Caco-2 (cell line): ENCODE measurements at regions not wholly inside any gene's neighbourhood (a gene's known extent, or its start where the extent isn't known, plus 50 kb on each side); places are given as distances from the start of the nearest gene placed in this dataset.

ENCODE experiments used
- BruUV-seq: library from RNA; stranded (reverse); fragments of 400-500 nt; replicated peaks from 2 replicates; lab custom pipeline; 2021; lab: Mats Ljungman, UMichigan
- CTCF ChIA-PET: fragments of 300-600 bp; sonication (Branson Sonifier 250); formaldehyde crosslinking; loops from one replicate; lab custom pipeline; 2022; ENCODE audit warnings: antibody characterized with exemption; lab: Charles Lee
- POLR2A ChIA-PET: fragments of 300-600 bp; sonication (Branson Sonifier 250); formaldehyde crosslinking; loops from one replicate; lab custom pipeline; 2022; ENCODE audit warnings: antibody characterized with exemption; lab: Charles Lee
- DNase-seq, 2 experiments: peaks; one replicate each; pipeline versions ENCODE4 v3.0.0 to v3.0.0-alpha.2; 2020 to 2022
- H3K27me3 ChIP-seq: replicated peaks from 2 replicates; pipeline ENCODE4 v1.6.0; 2011; ENCODE audit warnings: low read length; ENCODE audit not compliant: control insufficient read depth, insufficient read depth
- H3K36me3 ChIP-seq: 2 replicates; pipeline ENCODE4 v1.5.1; 2011; ENCODE audit warnings: low read length; ENCODE audit not compliant: control insufficient read depth, insufficient read depth
- H3K4me1 ChIP-seq: fragments of 250-450 bp; sonication (Bioruptor Pico); 2 replicates; pipeline ENCODE4 v1.5.1; 2020; ENCODE audit warnings: mild to moderate bottlenecking
- H3K4me3 ChIP-seq: 2 replicates; pipeline ENCODE4 v1.5.1; 2011; ENCODE audit warnings: low read depth, mild to moderate bottlenecking, control low read depth, low read length
- H3K9me3 ChIP-seq: fragments of 250-450 bp; sonication (Bioruptor Pico); 2 replicates; pipeline ENCODE4 v1.5.1; 2020; ENCODE audit warnings: mild to moderate bottlenecking, moderate library complexity
- H3K27ac Mint-ChIP-seq: one replicate; pipeline ENCODE4 v1.8.0; 2022; ENCODE audit warnings: mixed read lengths; ENCODE audit not compliant: unreplicated experiment
- H3K27me3 Mint-ChIP-seq: one replicate; pipeline ENCODE4 v1.8.0; 2022; ENCODE audit warnings: mixed read lengths; ENCODE audit not compliant: insufficient read depth, unreplicated experiment
- H3K36me3 Mint-ChIP-seq: one replicate; pipeline ENCODE4 v1.8.0; 2022; ENCODE audit warnings: mild to moderate bottlenecking, mixed read lengths; ENCODE audit not compliant: insufficient read depth, unreplicated experiment
- H3K4me1 Mint-ChIP-seq: one replicate; pipeline ENCODE4 v1.8.0; 2022; ENCODE audit warnings: low read depth, mixed read lengths; ENCODE audit not compliant: unreplicated experiment
- H3K4me3 Mint-ChIP-seq: one replicate; pipeline ENCODE4 v1.8.0; 2022; ENCODE audit warnings: mild to moderate bottlenecking, moderate library complexity, mixed read lengths; ENCODE audit not compliant: unreplicated experiment
- H3K9me3 Mint-ChIP-seq: one replicate; pipeline ENCODE4 v1.8.0; 2022; ENCODE audit warnings: mixed read lengths; ENCODE audit not compliant: unreplicated experiment
- intact Hi-C: fragments of 100-400 bp; cut with micrococcal nuclease; formaldehyde crosslinking; loops from one replicate; pipeline ENCODE4 v1.10.0; 2022; ENCODE audit not compliant: unreplicated experiment
- TF ChIP-seq, protein P1 (sequence below), 2 experiments: fragments of 200-600 bp in 1 of 2; IDR thresholded peaks; 1 replicate in 1 of 2; 2 replicates in 1 of 2; pipeline versions ENCODE4 v1.5.1 to v1.8.0; 2011 to 2022; ENCODE audit warnings: antibody characterized with exemption in 1 of 2, control low read depth in 1 of 2, inconsistent platforms in 1 of 2, low read depth in 1 of 2, low read length in 1 of 2, mild to moderate bottlenecking in 1 of 2, moderate library complexity in 1 of 2; ENCODE audit not compliant: insufficient read depth in 1 of 2, severe bottlenecking in 1 of 2, unreplicated experiment in 1 of 2

DNA sequence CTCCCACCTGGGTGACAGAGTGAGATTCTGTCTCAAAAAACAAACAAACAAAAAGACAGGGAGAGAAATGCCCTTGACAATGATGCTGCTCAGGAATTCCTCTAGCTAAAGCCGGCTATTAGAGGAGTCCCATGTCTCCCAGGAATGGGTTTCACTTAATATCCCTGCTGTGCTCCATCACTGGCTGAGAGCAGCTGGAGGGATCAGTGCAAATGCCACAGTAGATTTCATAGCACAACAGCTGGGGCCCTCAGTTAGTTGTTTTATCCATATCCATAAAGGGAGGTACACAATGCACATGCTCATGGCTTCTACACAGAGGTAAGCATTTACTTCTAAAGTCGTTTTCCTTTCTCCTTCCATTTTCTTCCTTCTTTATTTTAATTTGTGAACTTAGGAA is 742.0 kb upstream of the POU3F2 start:
- peaks cover 5% of the 10 kb centered on the region for H3K27me3 Mint-ChIP-seq
- H3K4me3 ChIP-seq: no peak overlapping the region
- H3K4me1 ChIP-seq: no peaks in the 10 kb centered on the region
- no peak for DNase-seq
- no peaks in the 10 kb centered on the region for H3K9me3 ChIP-seq
- TF ChIP-seq, protein P1, sequence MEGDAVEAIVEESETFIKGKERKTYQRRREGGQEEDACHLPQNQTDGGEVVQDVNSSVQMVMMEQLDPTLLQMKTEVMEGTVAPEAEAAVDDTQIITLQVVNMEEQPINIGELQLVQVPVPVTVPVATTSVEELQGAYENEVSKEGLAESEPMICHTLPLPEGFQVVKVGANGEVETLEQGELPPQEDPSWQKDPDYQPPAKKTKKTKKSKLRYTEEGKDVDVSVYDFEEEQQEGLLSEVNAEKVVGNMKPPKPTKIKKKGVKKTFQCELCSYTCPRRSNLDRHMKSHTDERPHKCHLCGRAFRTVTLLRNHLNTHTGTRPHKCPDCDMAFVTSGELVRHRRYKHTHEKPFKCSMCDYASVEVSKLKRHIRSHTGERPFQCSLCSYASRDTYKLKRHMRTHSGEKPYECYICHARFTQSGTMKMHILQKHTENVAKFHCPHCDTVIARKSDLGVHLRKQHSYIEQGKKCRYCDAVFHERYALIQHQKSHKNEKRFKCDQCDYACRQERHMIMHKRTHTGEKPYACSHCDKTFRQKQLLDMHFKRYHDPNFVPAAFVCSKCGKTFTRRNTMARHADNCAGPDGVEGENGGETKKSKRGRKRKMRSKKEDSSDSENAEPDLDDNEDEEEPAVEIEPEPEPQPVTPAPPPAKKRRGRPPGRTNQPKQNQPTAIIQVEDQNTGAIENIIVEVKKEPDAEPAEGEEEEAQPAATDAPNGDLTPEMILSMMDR (IDR thresholded peaks at IDR 0.05; ENCODE audit: insufficient read depth in 1 of 2, low read depth in 1 of 2, low read length in 1 of 2, severe bottlenecking in 1 of 2, unreplicated experiment in 1 of 2): no peak
- BruUV-seq: no TSS peak
- no peaks in the 10 kb centered on the region for H3K27me3 ChIP-seq
- no peaks in the 10 kb centered on the region for H3K36me3 Mint-ChIP-seq
- CTCF ChIA-PET: no interaction called here
- POLR2A ChIA-PET: no interaction called here
- H3K27ac Mint-ChIP-seq: no peak overlapping the region
- H3K4me1 Mint-ChIP-seq: no peaks in the 10 kb centered on the region
- intact Hi-C loops: no loop called here
- H3K9me3 Mint-ChIP-seq: no peaks in the 10 kb centered on the region
- no peak overlapping the region for H3K4me3 Mint-ChIP-seq
- H3K36me3 ChIP-seq: no peaks in the 10 kb centered on the region

DNA sequence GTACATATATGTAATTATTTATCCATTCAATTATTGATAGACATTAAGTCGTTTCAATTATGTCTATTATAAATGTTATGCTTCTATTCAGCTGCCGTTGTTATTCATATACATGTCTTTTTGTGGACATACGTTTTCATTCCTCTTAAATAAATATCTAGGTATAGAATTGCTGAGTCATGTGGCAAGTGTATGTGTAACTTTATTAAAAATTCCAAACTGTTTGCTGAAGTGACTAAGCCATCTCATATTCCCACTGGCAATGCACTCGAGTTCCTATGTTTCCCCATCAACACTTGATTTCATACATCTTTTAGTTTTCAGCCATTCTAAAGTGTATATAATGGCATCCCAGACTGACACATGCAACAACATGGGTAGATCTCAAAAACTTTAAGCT is 739.7 kb upstream of the POU3F2 start:
- no TSS peak for BruUV-seq
- no peak overlapping the region for H3K4me3 Mint-ChIP-seq
- no peaks in the 10 kb centered on the region for H3K4me1 Mint-ChIP-seq
- no peak overlapping the region for H3K27ac Mint-ChIP-seq
- Histone ChIP-seq H3K9me3 (no peaks in the 10 kb centered on the region), H3K36me3 (no peaks in the 10 kb centered on the region), H3K27me3 (no peaks in the 10 kb centered on the region), H3K4me3 (no peak overlapping the region), H3K4me1 (no peaks in the 10 kb centered on the region)
- ChIA-PET CTCF (no interaction called here), POLR2A (no interaction called here)
- TF ChIP-seq, protein P1 (IDR thresholded peaks at IDR 0.05; ENCODE audit: insufficient read depth in 1 of 2, low read depth in 1 of 2, low read length in 1 of 2, severe bottlenecking in 1 of 2, unreplicated experiment in 1 of 2): no peak
- H3K27me3 Mint-ChIP-seq: peaks cover 2% of the 10 kb centered on the region
- no peak for DNase-seq
- H3K36me3 Mint-ChIP-seq: no peaks in the 10 kb centered on the region
- no peaks in the 10 kb centered on the region for H3K9me3 Mint-ChIP-seq
- intact Hi-C loops: no loop called here

DNA sequence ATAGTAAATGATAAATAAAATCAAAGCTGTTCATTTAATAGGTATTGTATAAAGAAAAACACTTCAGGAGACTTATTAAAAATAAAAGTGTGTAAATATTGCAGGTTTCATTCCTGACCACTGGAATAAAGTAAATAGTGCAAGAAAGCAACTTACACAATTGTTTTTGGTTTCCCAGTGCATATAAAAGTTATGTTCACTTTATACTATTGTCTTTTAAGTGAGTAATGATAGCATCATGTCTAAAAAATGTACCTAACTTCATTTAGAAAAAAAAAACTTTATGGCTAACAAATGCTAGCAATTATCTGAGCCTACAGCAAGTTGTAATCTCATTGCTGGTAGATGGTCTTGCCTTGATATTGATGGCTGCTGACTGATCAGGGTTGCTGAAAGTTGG is 726.6 kb upstream of the POU3F2 start:
- Mint-ChIP-seq H3K4me1 (no peaks in the 10 kb centered on the region), H3K27me3 (peaks cover 7% of the 10 kb centered on the region), H3K27ac (no peak overlapping the region), H3K36me3 (no peaks in the 10 kb centered on the region), H3K9me3 (no peaks in the 10 kb centered on the region), H3K4me3 (no peak overlapping the region)
- Histone ChIP-seq H3K4me1 (no peaks in the 10 kb centered on the region), H3K9me3 (no peaks in the 10 kb centered on the region), H3K27me3 (no peaks in the 10 kb centered on the region), H3K36me3 (no peaks in the 10 kb centered on the region), H3K4me3 (no peak overlapping the region)
- POLR2A ChIA-PET: no interaction called here
- CTCF ChIA-PET: no interaction called here
- no TSS peak for BruUV-seq
- TF ChIP-seq, protein P1 (IDR thresholded peaks at IDR 0.05; ENCODE audit: insufficient read depth in 1 of 2, low read depth in 1 of 2, low read length in 1 of 2, severe bottlenecking in 1 of 2, unreplicated experiment in 1 of 2): no peak
- no peak for DNase-seq
- intact Hi-C loops: no loop called here
